ENCODE measurements at regions not wholly inside any gene's neighbourhood (a gene's known extent, or its start where the extent isn't known, plus 50 kb on each side); places are given as distances from the start of the nearest gene placed in this dataset.

DNA sequence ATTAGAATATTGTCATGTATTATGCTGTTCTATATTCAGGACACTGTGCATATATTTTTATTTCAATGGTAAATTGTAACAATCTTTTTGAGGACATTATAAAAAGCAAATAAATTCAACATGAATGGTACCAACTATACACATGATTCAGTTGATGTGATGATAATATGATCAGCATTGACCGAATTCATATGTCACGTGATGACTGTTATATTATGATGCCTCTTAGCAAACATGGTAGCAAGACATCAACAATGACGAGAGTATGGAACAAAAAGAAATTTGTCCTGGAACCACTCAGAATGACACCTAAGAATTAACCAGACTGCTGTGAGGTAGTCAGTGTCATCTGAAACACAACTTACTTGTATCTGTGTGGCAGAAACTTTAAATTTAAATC lies 161.5 kb upstream of the OR13F1 start:
- TF ChIP-seq, protein P1, sequence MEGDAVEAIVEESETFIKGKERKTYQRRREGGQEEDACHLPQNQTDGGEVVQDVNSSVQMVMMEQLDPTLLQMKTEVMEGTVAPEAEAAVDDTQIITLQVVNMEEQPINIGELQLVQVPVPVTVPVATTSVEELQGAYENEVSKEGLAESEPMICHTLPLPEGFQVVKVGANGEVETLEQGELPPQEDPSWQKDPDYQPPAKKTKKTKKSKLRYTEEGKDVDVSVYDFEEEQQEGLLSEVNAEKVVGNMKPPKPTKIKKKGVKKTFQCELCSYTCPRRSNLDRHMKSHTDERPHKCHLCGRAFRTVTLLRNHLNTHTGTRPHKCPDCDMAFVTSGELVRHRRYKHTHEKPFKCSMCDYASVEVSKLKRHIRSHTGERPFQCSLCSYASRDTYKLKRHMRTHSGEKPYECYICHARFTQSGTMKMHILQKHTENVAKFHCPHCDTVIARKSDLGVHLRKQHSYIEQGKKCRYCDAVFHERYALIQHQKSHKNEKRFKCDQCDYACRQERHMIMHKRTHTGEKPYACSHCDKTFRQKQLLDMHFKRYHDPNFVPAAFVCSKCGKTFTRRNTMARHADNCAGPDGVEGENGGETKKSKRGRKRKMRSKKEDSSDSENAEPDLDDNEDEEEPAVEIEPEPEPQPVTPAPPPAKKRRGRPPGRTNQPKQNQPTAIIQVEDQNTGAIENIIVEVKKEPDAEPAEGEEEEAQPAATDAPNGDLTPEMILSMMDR (IDR thresholded peaks at IDR 0.05), result no peak
- no peak for TF ChIP-seq POLR2A (IDR thresholded peaks at IDR 0.05)
